ENCODE measurements at regions not wholly inside any gene's neighbourhood (a gene's known extent, or its start where the extent isn't known, plus 50 kb on each side); places are given as distances from the start of the nearest gene placed in this dataset.
"Not testable (repeated sequence)": the region's sequence is repeated elsewhere in the genome, so short reads cannot be mapped to it uniquely, and the experiment has no call there.

DNA sequence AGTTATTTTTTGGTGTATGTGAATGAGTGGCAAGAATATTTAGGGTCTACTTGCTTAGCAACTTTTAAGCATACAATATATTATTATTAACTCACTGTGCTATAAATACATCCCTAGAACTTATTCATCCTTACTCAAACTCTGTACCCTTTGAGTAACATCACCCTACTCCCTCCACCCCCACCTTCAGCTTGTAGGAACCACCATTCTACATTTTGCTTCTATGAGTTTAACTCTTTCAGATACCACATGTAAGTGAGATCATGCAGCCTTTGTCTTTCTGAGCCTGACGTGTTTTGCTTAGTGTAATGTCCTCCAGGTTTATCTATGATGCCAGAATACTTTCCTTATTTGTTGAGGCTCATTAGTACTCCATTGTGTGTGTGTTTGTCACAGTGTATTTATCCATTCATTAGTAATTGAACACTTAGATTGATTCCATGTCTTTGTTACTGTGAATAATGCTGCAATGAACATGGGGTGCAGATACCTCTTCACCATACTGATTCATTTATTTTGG lies 526.9 kb downstream of the PYDC2 start:
- ATAC-seq, result no peak
- intact Hi-C loops (cut with micrococcal nuclease), result no loop called here
- no peak for DNase-seq

DNA sequence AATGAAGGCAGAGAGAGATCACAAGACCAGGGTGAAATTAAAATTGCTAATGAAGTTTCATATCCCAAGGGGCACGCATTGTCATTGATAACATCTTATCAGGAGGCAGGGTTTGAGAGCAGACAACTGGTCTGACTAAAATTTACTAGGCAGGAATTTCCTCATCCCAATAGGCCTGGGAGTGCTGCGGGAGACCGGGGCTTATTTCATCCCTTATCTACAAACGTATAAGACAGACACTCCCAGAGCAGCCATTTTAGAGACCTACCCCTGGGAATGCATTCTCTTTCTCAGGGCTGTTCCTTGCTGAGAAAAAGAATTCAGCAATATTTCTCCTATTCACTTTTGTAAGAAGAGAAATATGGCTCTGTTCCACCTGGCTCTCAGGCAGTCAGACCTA lies 533.0 kb downstream of the PYDC2 start:
- intact Hi-C loops (cut with micrococcal nuclease); ATAC-seq; DNase-seq: not testable (repeated sequence)

DNA sequence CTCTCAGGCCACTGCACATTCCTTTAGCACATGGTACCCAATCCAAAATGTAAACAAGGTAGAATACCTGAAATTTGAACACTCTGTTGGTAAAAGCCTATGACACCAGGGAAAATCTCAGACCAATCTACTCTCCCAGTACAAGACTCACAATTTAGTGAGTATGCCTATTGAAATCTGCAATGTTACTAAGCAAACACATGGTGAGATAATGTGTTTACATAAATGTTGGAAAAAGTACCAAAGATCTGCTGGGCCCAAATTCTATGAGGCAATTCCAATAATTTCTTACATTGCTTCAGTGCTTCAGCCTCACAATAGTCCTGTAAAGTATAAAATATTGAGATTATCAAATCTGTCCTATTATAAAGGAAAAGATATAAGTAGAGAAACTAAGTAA lies 536.1 kb downstream of the PYDC2 start:
- ATAC-seq (no peak), DNase-seq (no peak)
- intact Hi-C loops (cut with micrococcal nuclease), result no loop called here

DNA sequence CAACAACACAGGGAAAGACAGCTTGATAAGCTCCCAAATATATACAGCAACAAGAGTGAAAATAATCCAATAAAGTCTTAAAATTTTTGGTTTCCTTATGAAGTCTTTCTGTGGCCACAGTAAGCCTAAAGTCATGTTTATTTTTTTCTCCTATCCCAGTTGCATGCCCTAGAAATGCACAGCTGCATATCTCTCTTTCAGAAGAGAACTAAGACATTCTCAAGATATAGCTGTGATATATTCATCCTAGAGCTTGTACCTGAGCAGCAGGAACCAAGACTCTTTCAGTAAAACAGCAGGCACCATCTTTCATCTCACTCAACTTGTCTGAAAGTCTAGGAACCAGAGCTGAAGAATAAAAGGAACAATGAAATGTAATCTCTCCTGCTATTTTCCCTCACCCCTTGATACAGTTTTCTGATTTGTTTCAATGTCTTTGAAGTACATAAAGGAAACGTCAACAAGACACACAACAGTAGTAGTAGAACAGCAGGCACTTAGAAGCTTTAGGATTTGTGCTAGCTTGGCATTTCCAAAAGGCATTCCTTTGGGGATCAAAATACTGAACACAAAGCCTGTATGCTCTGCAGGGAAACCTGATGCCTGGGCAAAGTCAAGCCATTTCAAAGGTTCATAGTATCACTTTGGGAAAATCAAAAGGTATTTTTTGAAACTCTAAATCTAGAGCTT lies 536.8 kb downstream of the PYDC2 start:
- no peak for DNase-seq
- ATAC-seq, result no peak
- intact Hi-C loops (cut with micrococcal nuclease), result no loop called here

DNA sequence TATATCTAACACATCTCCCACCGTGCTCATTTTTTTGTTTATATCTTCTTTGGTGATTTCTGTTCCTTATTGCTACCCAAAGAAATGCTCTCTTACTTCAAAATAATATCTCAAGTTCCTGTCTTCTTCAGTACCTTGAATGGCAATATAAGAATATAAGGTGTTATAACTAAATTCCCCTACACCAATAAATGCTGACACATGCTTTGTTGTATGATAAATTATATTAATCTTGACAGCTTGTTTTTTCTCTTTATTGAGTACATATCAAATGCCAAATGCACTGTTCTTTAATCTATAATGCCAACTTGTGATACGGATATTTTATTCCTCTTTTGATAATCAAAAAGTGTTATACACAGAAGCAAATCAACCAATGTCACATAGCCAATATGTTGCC lies 540.3 kb downstream of the PYDC2 start:
- ATAC-seq, result no peak
- intact Hi-C loops (cut with micrococcal nuclease), result no loop called here
- DNase-seq, result no peak

DNA sequence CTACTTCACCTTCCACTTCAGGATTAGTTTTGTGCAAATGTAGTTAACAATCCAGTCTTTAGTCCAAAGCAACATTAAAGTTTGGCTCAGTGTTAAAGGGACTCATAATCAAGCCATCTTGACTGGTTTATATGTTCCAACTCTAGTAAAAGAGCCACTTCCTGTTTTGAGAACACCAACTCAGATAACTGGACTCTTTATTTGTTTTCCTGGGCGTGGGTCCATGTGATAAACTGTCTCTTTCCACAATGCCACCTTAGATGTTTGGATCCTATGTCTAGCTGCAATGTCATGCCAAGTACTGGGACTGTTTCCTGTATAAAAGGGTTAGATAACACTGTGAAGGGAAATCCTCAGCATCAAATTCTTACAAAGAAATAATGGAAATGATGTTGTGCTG lies 545.0 kb downstream of the PYDC2 start:
- ATAC-seq (no peak), DNase-seq (no peak)
- intact Hi-C loops (cut with micrococcal nuclease), result no loop called here

DNA sequence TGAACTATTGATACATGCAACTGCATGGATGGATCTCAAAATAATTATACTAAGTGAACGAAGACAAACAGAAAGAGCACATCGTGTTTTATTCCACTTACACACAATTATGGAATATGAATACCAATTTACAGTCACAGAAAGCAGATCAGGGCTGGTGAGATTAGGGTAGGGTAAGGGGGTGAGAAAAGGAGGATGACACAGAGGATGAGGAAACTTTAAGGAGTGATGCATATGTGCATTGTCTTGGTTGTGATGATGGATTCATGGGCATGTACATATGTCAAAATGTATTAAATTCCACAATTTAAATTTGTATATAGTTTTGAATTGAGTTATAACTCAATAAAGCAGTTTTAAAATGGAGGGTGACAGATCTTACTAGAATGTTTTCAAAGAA lies 548.9 kb downstream of the PYDC2 start:
- DNase-seq, result no peak
- no peak for ATAC-seq
- intact Hi-C loops (cut with micrococcal nuclease), result no loop called here

DNA sequence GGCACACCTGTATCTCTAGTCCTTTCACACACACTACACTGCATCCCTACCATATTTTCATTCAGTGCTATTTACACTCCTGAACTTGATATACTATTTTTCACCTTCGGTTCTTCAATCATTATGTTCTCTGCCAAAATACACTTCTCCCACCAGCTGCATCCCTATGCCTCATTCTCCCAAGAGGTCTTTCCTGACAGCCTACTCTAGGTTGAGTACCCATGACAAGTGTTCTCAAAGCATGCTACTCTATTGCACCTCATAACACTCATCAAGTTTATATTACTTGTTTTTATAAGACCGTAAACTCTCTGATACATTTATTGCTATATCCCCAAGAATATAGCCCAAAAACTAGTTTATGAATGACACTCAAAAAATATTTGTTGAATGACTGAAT lies 549.5 kb downstream of the PYDC2 start:
- intact Hi-C loops (cut with micrococcal nuclease), result no loop called here
- DNase-seq (no peak), ATAC-seq (no peak)

DNA sequence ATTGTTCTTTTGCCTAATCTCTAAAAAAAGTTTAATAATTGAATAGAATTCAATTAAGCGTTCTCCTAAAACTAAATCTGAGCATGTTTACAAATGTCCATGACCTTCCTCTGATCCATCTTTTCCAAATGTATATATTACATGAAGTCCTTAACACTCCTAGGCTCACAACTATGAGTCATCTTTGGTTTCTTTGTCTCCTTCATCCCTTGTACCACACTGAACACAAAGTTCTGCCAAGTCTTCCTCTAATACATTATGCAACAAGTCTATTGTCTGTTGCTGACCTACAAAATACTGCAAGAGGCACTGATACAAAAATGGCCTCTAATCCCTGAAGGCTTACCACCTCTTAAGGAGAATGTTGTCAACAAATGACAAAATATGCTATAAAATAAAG lies 550.2 kb downstream of the PYDC2 start:
- DNase-seq, result no peak
- intact Hi-C loops (cut with micrococcal nuclease), result no loop called here
- no peak for ATAC-seq

DNA sequence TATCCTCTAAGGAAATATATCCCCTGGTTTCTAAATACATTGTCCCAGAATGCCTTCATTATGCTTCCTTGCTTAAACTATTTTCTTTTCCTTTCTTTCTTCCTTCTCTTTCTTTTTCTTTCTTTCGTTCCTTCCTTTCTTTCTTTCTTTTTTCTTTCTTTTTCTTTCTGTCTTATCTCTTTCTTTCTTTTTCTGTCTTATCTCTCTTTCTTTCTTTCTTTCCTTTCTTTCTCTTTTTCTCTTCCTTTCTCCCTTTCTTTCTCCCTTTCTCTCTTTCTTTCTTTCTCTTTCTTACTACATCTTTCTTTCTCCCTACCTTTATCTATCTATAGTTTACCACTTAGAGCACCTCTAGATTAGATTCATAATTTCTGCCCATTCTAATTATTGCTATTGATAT lies 552.1 kb downstream of the PYDC2 start:
- intact Hi-C loops (cut with micrococcal nuclease), result no loop called here
- DNase-seq, result no peak

DNA sequence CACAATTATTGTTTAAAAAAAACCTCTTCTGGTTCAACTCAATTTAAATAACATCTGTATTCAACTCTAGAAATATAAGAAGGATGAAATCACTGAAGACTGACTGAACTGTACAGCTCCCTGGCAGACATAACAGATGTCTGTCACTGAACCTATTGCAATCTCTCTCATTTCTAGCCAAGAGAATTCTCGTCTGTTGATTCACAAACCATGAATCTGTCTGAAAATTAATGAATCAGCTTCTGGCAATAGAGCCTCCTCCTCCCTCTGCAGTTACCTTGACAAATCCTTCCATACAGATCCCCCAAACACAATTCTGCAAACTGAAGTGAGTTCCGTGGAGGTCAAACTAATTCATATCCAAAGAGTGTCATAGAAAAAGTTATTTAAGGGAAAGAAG lies 561.4 kb downstream of the PYDC2 start:
- ATAC-seq (no peak), DNase-seq (no peak)
- intact Hi-C loops (cut with micrococcal nuclease), result no loop called here

More for the DNA sequence above, 552.1 kb downstream of the PYDC2 start:
- ATAC-seq, result no peak

DNA sequence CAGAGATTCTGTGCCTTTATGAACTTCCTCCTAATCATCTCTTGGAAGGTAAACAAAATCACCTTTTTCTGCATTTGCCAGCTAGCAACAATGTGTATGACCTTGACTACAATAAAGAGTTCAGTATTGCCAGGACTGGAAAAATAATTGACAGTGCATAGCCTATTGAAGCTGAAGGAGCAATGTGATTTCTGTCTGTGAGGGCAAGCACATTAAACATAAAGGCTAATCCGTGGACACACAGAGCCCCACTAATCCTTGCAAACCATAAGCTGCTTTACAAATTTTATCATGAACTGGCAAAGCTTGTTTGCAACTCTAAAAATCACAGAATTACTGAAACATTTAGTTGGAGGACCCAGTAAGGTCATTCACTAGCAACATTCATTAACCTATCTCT lies 563.8 kb downstream of the PYDC2 start:
- DNase-seq, result no peak
- intact Hi-C loops (cut with micrococcal nuclease), result no loop called here
- no peak for ATAC-seq

DNA sequence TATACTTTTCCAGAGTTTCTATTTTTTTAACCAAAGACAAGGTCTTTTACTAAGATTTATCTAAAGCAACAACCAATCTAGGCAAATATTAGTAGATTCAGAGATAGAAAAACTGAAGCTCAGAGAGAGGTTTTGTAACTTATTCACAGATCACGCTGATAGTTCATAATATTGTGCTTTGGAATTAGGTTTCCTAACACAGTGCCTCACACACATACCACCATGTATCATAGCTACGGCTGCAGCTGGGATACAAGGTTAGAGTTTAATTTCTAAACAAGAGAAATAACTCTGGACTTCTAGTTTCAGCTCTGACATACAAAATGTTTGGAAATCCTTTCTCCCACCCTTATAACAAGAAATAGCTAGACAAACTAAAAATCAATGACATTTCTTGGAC lies 565.7 kb downstream of the PYDC2 start:
- ATAC-seq (no peak), DNase-seq (no peak)
- intact Hi-C loops (cut with micrococcal nuclease), result no loop called here

DNA sequence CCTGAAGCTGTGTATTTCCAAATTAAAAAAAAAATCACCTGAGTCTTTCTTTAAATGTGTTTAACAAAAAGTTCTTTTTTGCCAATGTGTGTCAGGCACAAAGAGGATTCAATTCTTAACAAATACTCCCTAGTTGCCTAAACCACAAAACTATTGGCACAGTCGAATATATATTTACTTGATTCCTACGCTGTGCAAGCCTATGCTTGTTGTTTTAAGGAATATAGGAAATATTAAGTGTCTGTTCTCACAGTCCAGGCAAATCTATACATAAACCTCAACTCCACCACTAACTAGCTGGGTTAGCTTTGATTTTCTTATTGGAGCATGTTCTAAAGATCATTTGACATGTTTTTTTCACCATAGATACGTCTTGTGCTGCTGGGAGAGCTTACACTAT lies 571.0 kb downstream of the PYDC2 start:
- intact Hi-C loops (cut with micrococcal nuclease), result no loop called here
- no peak for ATAC-seq
- DNase-seq, result no peak

DNA sequence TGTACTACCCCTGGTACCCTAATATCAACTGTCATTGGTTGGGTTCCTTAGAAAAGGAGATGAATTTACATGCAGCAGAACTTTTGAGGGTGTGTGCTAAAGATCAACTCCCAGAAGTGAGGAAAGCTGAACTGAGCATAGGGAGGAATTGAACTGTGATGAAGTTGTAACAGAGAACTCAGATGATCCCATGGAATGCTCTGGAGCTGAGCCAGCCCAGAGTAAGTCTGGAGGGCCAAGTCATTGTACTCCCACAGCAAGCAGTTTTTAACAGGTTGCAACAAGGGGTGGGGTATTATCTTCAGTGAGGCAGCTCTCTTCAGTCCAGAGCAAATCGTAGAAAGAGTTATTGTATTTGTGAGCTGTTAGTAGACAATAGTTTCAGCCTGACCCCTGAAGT lies 572.3 kb downstream of the PYDC2 start:
- intact Hi-C loops (cut with micrococcal nuclease), result no loop called here
- no peak for ATAC-seq

DNA sequence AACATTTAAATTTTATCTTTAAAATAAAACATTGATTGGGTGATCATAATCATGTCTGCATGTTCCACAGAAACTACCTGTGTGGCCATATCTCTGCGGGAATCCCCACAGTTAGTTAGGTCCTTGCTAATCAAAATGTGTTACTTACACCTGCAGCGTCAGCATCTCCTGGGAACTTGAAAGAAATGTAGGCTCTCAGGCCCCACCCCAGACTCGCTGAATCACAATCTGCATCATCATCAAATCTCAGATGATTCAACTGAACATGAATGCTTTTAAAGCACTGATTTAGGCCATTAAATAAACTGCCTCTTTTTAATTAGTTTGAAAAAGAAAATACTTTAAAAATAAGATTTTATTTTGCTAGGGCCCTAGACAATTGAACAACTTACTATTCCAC lies 577.8 kb downstream of the PYDC2 start:
- intact Hi-C loops (cut with micrococcal nuclease), result no loop called here
- no peak for ATAC-seq
- no peak for DNase-seq

More for the DNA sequence above, 572.3 kb downstream of the PYDC2 start:
- DNase-seq, result no peak

DNA sequence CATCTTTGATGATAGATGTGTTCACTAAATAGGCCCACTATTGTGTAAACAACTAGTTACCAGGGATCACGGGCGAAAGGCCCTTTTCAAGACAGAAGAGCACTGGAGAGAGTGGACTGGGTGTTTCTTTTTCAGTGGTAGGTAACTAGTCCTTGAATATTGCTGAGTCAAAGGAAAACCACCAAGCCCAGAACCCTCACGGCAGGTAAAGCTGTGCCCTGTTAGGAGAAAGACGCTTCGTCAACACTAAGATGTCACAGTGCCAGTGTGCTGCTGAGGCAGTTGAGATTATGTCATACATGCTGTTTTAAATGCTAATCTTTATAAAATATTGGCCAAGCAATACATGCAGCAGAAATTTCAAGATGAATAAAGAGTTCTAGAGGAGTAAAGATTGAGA lies 578.6 kb downstream of the PYDC2 start:
- intact Hi-C loops (cut with micrococcal nuclease), result no loop called here
- DNase-seq, result no peak
- no peak for ATAC-seq

DNA sequence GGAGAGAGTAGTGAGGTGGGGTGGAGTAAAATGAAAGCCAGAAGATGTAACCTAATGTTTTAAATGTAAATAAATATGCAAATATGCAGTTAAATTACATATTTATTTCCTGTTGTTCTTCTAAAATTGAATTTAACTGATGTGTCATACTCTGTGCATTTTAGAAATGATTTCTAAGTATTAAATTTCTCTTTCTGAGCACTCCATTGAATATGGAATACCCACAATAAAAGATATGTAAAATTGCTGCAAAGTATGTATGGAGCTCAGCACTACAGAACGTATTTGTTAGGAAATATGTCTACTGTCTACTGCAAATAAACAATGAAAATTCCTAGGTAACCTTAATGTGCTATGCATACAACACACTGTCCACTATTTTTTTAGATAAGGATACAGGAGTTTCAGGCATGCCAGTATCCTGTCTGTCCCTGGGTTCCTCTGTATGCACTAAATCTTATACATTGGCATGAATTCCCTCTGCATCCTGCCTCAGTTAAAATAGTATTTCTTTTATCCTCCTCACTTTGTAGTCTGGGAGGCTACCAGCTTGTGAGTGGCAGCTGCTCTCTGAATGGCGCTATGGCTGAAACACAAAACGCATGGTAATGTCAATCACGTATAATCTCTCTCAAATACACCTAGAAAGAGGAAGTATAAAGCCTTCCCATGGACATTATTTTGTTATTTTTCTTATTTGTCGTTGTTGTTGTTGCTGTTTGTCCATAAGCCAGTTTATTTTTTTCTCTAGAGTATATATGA lies 579.5 kb downstream of the PYDC2 start:
- no peak for DNase-seq
- intact Hi-C loops (cut with micrococcal nuclease), result no loop called here
- ATAC-seq, result no peak

DNA sequence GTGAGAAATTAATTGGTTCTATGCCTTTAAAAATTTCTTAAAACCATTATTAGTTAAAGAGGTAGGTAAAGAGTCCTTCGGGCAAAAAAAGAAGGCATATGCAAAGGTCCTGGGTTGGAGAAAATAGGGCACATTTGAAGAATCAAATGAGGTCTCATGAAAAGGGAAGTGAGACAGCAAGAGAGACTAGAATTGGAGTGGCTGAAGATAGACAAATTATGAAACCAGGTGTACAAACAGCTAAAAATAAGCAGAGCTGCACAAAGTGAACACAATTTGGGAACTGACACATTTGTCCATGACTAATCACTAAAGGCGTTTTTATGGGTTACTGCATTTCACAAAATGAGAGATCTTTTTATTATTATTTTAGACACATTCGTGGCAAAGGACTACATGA lies 581.2 kb downstream of the PYDC2 start:
- no peak for DNase-seq
- intact Hi-C loops (cut with micrococcal nuclease), result no loop called here
- ATAC-seq, result no peak

DNA sequence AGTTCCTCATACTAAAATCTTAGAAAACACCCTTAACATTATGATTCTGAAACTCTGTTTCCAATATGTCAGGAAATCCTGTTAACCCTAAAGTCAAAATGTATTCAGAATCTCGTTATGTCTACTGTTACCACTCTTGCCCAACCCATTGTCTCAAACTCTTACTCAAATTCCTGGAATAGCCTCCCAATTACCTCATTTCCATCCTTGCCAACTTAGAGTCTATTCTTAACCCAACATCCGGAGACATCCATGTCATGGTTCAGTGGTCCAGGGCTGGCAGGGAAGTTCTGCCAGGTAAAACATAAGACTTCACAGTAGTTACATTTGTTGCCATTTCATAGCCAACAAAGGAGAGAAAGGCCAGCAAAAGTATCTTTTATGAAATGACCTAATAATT lies 593.9 kb downstream of the PYDC2 start:
- intact Hi-C loops (cut with micrococcal nuclease), result no loop called here
- ATAC-seq, result peak; percentile 56

DNA sequence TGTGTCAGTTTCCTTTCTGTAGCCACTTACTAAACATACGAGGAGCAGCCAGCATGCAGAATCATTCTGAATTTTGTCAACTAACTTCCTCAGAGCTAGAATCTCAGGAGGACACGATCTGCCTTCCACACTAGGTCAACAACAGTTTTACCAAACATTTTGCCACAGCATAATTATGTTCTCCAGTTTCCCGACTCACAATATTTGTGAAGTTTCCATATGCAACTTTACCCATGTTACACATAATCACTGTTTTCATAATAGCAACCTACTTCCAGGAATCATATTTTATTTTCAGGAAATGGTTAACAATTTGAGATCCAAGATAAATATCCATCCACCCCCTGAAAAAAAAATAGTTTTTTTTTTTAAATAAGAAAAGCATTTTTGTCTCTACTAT lies 595.0 kb downstream of the PYDC2 start:
- no peak for DNase-seq
- ATAC-seq, result no peak
- intact Hi-C loops (cut with micrococcal nuclease), result no loop called here

More for the DNA sequence above, 593.9 kb downstream of the PYDC2 start:
- no peak for DNase-seq
